K562 (cell line): ENCODE measurements at regions not wholly inside any gene's neighbourhood (a gene's known extent, or its start where the extent isn't known, plus 50 kb on each side); places are given as distances from the start of the nearest gene placed in this dataset.

Experiments used
- ATAC-seq: fragments of 200-7000 bp; cut with Tn5 transposase; 3 replicates; pipeline ENCODE4 v1.9.1; 2020; ENCODE audit warnings: moderate library complexity
- BruUV-seq: library from RNA; stranded (reverse); fragments of 400-500 nt; replicated peaks from 2 replicates; lab custom pipeline; 2021; lab: Mats Ljungman, UMichigan
- CTCF ChIA-PET: fragments of 300-600 bp; formaldehyde crosslinking; extraction: SDS; loops from one replicate; lab custom pipeline; 2021; ENCODE audit warnings: low intra/inter-chr PET ratio; lab: Yijun Ruan, JAX
- POLR2A ChIA-PET: fragments of 300-600, 350-650 bp; sonication (Branson Sonifier 250); formaldehyde crosslinking; extraction: SDS; loops from one replicate; lab custom pipeline; 2021; ENCODE audit warnings: antibody characterized with exemption, inconsistent platforms; lab: Yijun Ruan, JAX
- DNase-seq, 4 experiments: peaks; one replicate each; pipeline versions ENCODE4 v3.0.0 to v3.0.0-alpha.2; 2011 to 2018; ENCODE audit warnings: low spot score in 3 of 4, mixed read lengths in 3 of 4; ENCODE audit errors: extremely low read depth in 1 of 4
- FAIRE-seq: peaks from 2 replicates; lab custom pipeline; 2011; peaks lifted over from hg19 to GRCh38; lab: Jason Lieb, UNC
- H2AFZ ChIP-seq: 2 replicates; pipeline ENCODE4 v1.6.0; 2011; ENCODE audit warnings: low read depth, low read length, control low read depth, inconsistent platforms
- H3K27ac ChIP-seq: fragments of 200-600 bp; 3 replicates; pipeline ENCODE4 v1.8.0; 2011; ENCODE audit warnings: low read depth, mild to moderate bottlenecking, control low read depth, inconsistent platforms, low read length, moderate library complexity, mixed read lengths; ENCODE audit errors: extremely low read depth
- H3K27me3 ChIP-seq, 2 experiments: fragments of 300-600 bp in 1 of 2; 2 replicates in 1 of 2; 3 replicates in 1 of 2; pipeline versions ENCODE4 v1.6.0 to v1.8.0; 2011; ENCODE audit warnings: inconsistent platforms in 2 of 2, low read length in 2 of 2, mild to moderate bottlenecking in 1 of 2, mixed read lengths in 1 of 2, moderate library complexity in 1 of 2; ENCODE audit not compliant: control insufficient read depth in 2 of 2, insufficient read depth in 2 of 2
- H3K36me3 ChIP-seq: fragments of 300-600 bp; 3 replicates; pipeline ENCODE4 v1.8.0; 2011; ENCODE audit warnings: mild to moderate bottlenecking, low read length, inconsistent platforms; ENCODE audit not compliant: control insufficient read depth, insufficient read depth
- H3K4me1 ChIP-seq, 2 experiments: fragments of 200-600 bp in 1 of 2; replicated peaks in 1 of 2; 2 replicates in 1 of 2; 3 replicates in 1 of 2; pipeline versions ENCODE4 v1.5.1 to v1.8.0; 2011; ENCODE audit warnings: inconsistent platforms in 2 of 2, low read length in 2 of 2, mild to moderate bottlenecking in 1 of 2, mixed read lengths in 1 of 2, moderate library complexity in 1 of 2; ENCODE audit not compliant: control insufficient read depth in 2 of 2, insufficient read depth in 2 of 2
- H3K4me2 ChIP-seq: 2 replicates; pipeline ENCODE4 v1.6.1; 2011; ENCODE audit warnings: low read length, control low read depth, inconsistent platforms, mixed read lengths; ENCODE audit not compliant: insufficient read depth
- H3K4me3 ChIP-seq: fragments of 200-600 bp; sonication (generic), shearing (Covaris generic); 2 replicates; pipeline ENCODE4 v1.5.1; 2016; ENCODE audit warnings: control low read depth, inconsistent platforms
- H3K79me2 ChIP-seq: fragments of 200-600 bp; 3 replicates; pipeline ENCODE4 v1.8.0; 2011; ENCODE audit warnings: low read length, inconsistent platforms; ENCODE audit not compliant: control insufficient read depth, insufficient read depth
- H3K9ac ChIP-seq, 2 experiments: 2 replicates each; pipeline versions ENCODE4 v1.6.0 to v1.6.1; 2011; ENCODE audit warnings: low read depth in 2 of 2, low read length in 2 of 2, control low read depth in 1 of 2, inconsistent platforms in 1 of 2, mild to moderate bottlenecking in 1 of 2, mixed read lengths in 1 of 2; ENCODE audit not compliant: insufficient read depth in 1 of 2
- H3K9me1 ChIP-seq: one replicate; pipeline ENCODE4 v1.6.0; 2011; ENCODE audit warnings: inconsistent platforms, mild to moderate bottlenecking, low read length, moderate library complexity; ENCODE audit not compliant: control insufficient read depth, insufficient read depth
- H3K9me3 ChIP-seq: replicated peaks from 2 replicates; pipeline ENCODE4 v1.5.1; 2011; ENCODE audit warnings: low read depth, low read length, inconsistent platforms; ENCODE audit not compliant: control insufficient read depth, insufficient read depth
- H4K20me1 ChIP-seq: replicated peaks from 2 replicates; pipeline ENCODE4 v1.6.1; 2011; ENCODE audit warnings: low read length, inconsistent platforms, mixed read lengths; ENCODE audit not compliant: control insufficient read depth, insufficient read depth
- AFF4 ChIP-seq: sonication (generic); formaldehyde crosslinking; IDR thresholded peaks from 2 replicates; pipeline ENCODE4 v1.8.0; 2023; ENCODE audit warnings: mild to moderate bottlenecking, missing genetic modification reagents
- E4F1 ChIP-seq: fragments of 250-450 bp; sonication (Bioruptor Pico); IDR thresholded peaks from 2 replicates; pipeline ENCODE4 v1.5.0; 2021; ENCODE audit warnings: mild to moderate bottlenecking, borderline replicate concordance
- ETS1 ChIP-seq: conservative IDR thresholded peaks from 2 replicates; pipeline ENCODE4 v1.6.1; 2011; ENCODE audit warnings: low read depth, mild to moderate bottlenecking, low read length; ENCODE audit not compliant: control insufficient read depth
- ETS2 ChIP-seq: IDR thresholded peaks from 2 replicates; pipeline ENCODE4 v1.6.1; 2016; ENCODE audit warnings: borderline replicate concordance, missing genetic modification characterization, mild to moderate bottlenecking, moderate library complexity, missing compliant biosample characterization; ENCODE audit not compliant: poor library complexity, severe bottlenecking
- KLF6 ChIP-seq: fragments of 250-450 bp; sonication (Bioruptor Pico); IDR thresholded peaks from 2 replicates; pipeline ENCODE4 v1.4.0; 2020; ENCODE audit warnings: mild to moderate bottlenecking, moderate library complexity, borderline replicate concordance
- POLR2AphosphoS5 ChIP-seq: IDR thresholded peaks from 2 replicates; pipeline ENCODE4 v1.6.1; 2011; ENCODE audit warnings: mild to moderate bottlenecking, low read depth, low read length, moderate library complexity; ENCODE audit not compliant: control insufficient read depth, insufficient read depth
- STAT6 ChIP-seq: sonication (generic); formaldehyde crosslinking; IDR thresholded peaks from 2 replicates; pipeline ENCODE4 v1.8.1; 2023; ENCODE audit warnings: mild to moderate bottlenecking, missing genetic modification reagents
- ZFX ChIP-seq: sonication (generic); formaldehyde crosslinking; IDR thresholded peaks from 2 replicates; pipeline ENCODE4 v1.8.0; 2022; ENCODE audit warnings: mild to moderate bottlenecking, missing genetic modification reagents, moderate library complexity
- ZNF511 ChIP-seq: sonication (generic); formaldehyde crosslinking; IDR thresholded peaks from 2 replicates; pipeline ENCODE4 v1.8.0; 2022; ENCODE audit warnings: mild to moderate bottlenecking, missing genetic modification reagents
- WGBS: fragments of 100-300 bp; shearing (Covaris generic); methylation state at CpG from one replicate; pipeline ENCODE4 v1.1.6; 2016; ENCODE audit warnings: low coverage, mixed read lengths; ENCODE audit not compliant: insufficient coverage; ENCODE audit errors: missing lambda C conversion rate; 5-methylcytosine and 5-hydroxymethylcytosine counted together
- in situ Hi-C: fragments of 300-500 bp; cut with MboI; formaldehyde crosslinking; loops from 4 replicates; pipeline ENCODE4 v1.15.0; 2018; ENCODE audit warnings: inconsistent platforms, mixed read lengths
- intact Hi-C: fragments of 100-400 bp; cut with micrococcal nuclease; formaldehyde crosslinking; loops from 2 replicates; pipeline ENCODE4 v1.14.2; 2022

GRCh38 chr3:10694179-10694578 lies 121.8 kb upstream of the SLC6A11 start:
- no peaks in the 10 kb centered on the region for H3K79me2 ChIP-seq
- no peak for ATAC-seq
- CTCF ChIA-PET: no interaction called here
- POLR2A ChIA-PET: no interaction called here
- no peak overlapping the region for H3K9ac ChIP-seq
- H3K9me1 ChIP-seq: no peaks in the 10 kb centered on the region
- peaks cover 0 to 4% of the 10 kb centered on the region in 2 experiments; a peak in 2 of 5 replicates for H3K27me3 ChIP-seq
- no peak overlapping the region for H3K4me2 ChIP-seq
- no peaks in the 10 kb centered on the region for H3K9me3 ChIP-seq
- no peaks in the 10 kb centered on the region for H3K36me3 ChIP-seq
- H4K20me1 ChIP-seq: no peaks in the 10 kb centered on the region
- H2AFZ ChIP-seq: no peak overlapping the region
- DNase-seq: no peak
- no peaks in the 10 kb centered on the region for H3K4me1 ChIP-seq
- in situ Hi-C loops (no loop called here), intact Hi-C loops (no loop called here)
- FAIRE-seq: no peak
- H3K27ac ChIP-seq: no peak overlapping the region
- WGBS: under 1% methylated on average over 4 of the region's 4 CpGs
- BruUV-seq: no TSS peak
- no peak overlapping the region for H3K4me3 ChIP-seq
- TF ChIP-seq E4F1 (no peak), KLF6 (no peak), POLR2AphosphoS5 (no peak), STAT6 (CRISPR knock-in tag) (no peak), ZNF511 (CRISPR knock-in tag) (no peak), ETS2 (tag) (no peak), ETS1 (no peak), AFF4 (CRISPR knock-in tag) (no peak), ZFX (CRISPR knock-in tag) (no peak)
